ENCODE measurements at regions not wholly inside any gene's neighbourhood (a gene's known extent, or its start where the extent isn't known, plus 50 kb on each side); places are given as distances from the start of the nearest gene placed in this dataset.

GRCh38 chr4:146071390-146071789 is 104.1 kb upstream of the LSM6 start:
- H3K4me3 Mint-ChIP-seq, result no peak overlapping the region
- CTCF ChIA-PET, result interaction anchor here (1.0 kb wide), 1 partner anchor 24 kb away, joined by 3 read pairs; no protein-coding TSS in a partner anchor
- no peak for DNase-seq

GRCh38 chr4:146063143-146063542 is 112.4 kb upstream of the LSM6 start:
- no peak for DNase-seq
- H3K4me1 Mint-ChIP-seq (ENCODE audit: low read depth), result no peaks in the 10 kb centered on the region
- no peaks in the 10 kb centered on the region for H3K9me3 Mint-ChIP-seq
- ChIA-PET POLR2A (no interaction called here), CTCF (no interaction called here)
- no peak overlapping the region for H3K4me3 Mint-ChIP-seq
- intact Hi-C loops (cut with micrococcal nuclease), result no loop called here
- peaks cover 11% of the 10 kb centered on the region for H3K27me3 Mint-ChIP-seq
- no peaks in the 10 kb centered on the region for H3K36me3 Mint-ChIP-seq
- no peak overlapping the region for H3K27ac Mint-ChIP-seq

More at GRCh38 chr4:146071390-146071789, 104.1 kb upstream of the LSM6 start:
- Mint-ChIP-seq H3K27me3 (peaks cover 3% of the 10 kb centered on the region), H3K9me3 (no peaks in the 10 kb centered on the region), H3K36me3 (no peaks in the 10 kb centered on the region), H3K27ac (no peak overlapping the region), H3K4me1 (ENCODE audit: low read depth) (no peaks in the 10 kb centered on the region)
- POLR2A ChIA-PET, result no interaction called here
- intact Hi-C loops (cut with micrococcal nuclease), result no loop called here

- CTCF ChIA-PET, result interaction anchor here (0.5 kb wide), 1 partner anchor 121 kb away, joined by 6 read pairs; no protein-coding TSS in a partner anchor
- no peaks in the 10 kb centered on the region for H3K9me3 Mint-ChIP-seq
- H3K36me3 Mint-ChIP-seq, result no peaks in the 10 kb centered on the region
- DNase-seq, result no peak
- peaks cover 11% of the 10 kb centered on the region for H3K27me3 Mint-ChIP-seq
- no peak overlapping the region for H3K27ac Mint-ChIP-seq
- POLR2A ChIA-PET, result no interaction called here
- no peaks in the 10 kb centered on the region for H3K4me1 Mint-ChIP-seq (ENCODE audit: low read depth)
- H3K4me3 Mint-ChIP-seq, result no peak overlapping the region
- intact Hi-C loops (cut with micrococcal nuclease), result no loop called here
These were observed 113.2 kb upstream of the LSM6 start for GRCh38 chr4:146062340-146062739.

GRCh38 chr4:146061610-146062334 is 113.7 kb upstream of the LSM6 start:
- Mint-ChIP-seq H3K9me3 (no peaks in the 10 kb centered on the region), H3K36me3 (no peaks in the 10 kb centered on the region), H3K27me3 (peaks cover 11% of the 10 kb centered on the region), H3K4me3 (no peak overlapping the region), H3K4me1 (ENCODE audit: low read depth) (no peaks in the 10 kb centered on the region), H3K27ac (no peak overlapping the region)
- no peak for DNase-seq
- ChIA-PET POLR2A (no interaction called here), CTCF (interaction anchor here (0.5 kb wide), 1 partner anchor 122 kb away, joined by 6 read pairs; no protein-coding TSS in a partner anchor)
- intact Hi-C loops (cut with micrococcal nuclease), result no loop called here

- intact Hi-C loops (cut with micrococcal nuclease), result no loop called here
- Mint-ChIP-seq H3K4me3 (no peak overlapping the region), H3K27ac (no peak overlapping the region), H3K9me3 (no peaks in the 10 kb centered on the region), H3K4me1 (ENCODE audit: low read depth) (no peaks in the 10 kb centered on the region), H3K36me3 (no peaks in the 10 kb centered on the region), H3K27me3 (peaks cover 11% of the 10 kb centered on the region)
- ChIA-PET POLR2A (no interaction called here), CTCF (interaction anchor here (1.3 kb wide), 1 partner anchor 34 kb away, joined by 3 read pairs; no protein-coding TSS in a partner anchor)
- DNase-seq, result no peak
These were observed 115.7 kb upstream of the LSM6 start for GRCh38 chr4:146059865-146060264.

GRCh38 chr4:146059151-146059550 is 116.4 kb upstream of the LSM6 start:
- Mint-ChIP-seq H3K9me3 (no peaks in the 10 kb centered on the region), H3K4me3 (no peak overlapping the region), H3K27ac (no peak overlapping the region), H3K27me3 (peaks cover 10% of the 10 kb centered on the region), H3K4me1 (ENCODE audit: low read depth) (no peaks in the 10 kb centered on the region), H3K36me3 (no peaks in the 10 kb centered on the region)
- DNase-seq, result no peak
- CTCF ChIA-PET, result interaction anchor here (1.3 kb wide), 1 partner anchor 35 kb away, joined by 3 read pairs; no protein-coding TSS in a partner anchor
- intact Hi-C loops (cut with micrococcal nuclease), result no loop called here
- POLR2A ChIA-PET, result no interaction called here

GRCh38 chr4:146058531-146058930 is 117.0 kb upstream of the LSM6 start:
- CTCF ChIA-PET, result no interaction called here
- POLR2A ChIA-PET, result no interaction called here
- no peak overlapping the region for H3K4me3 Mint-ChIP-seq
- peaks cover 7% of the 10 kb centered on the region for H3K27me3 Mint-ChIP-seq
- no peaks in the 10 kb centered on the region for H3K4me1 Mint-ChIP-seq (ENCODE audit: low read depth)
- DNase-seq, result no peak
- H3K36me3 Mint-ChIP-seq, result no peaks in the 10 kb centered on the region
- intact Hi-C loops (cut with micrococcal nuclease), result no loop called here
- H3K27ac Mint-ChIP-seq, result no peak overlapping the region
- H3K9me3 Mint-ChIP-seq, result no peaks in the 10 kb centered on the region

GRCh38 chr4:146054676-146055075 is 116.1 kb upstream of the ZNF827 start:
- Mint-ChIP-seq H3K9me3 (no peaks in the 10 kb centered on the region), H3K27ac (no peak overlapping the region), H3K27me3 (no peaks in the 10 kb centered on the region), H3K4me3 (no peak overlapping the region), H3K36me3 (no peaks in the 10 kb centered on the region), H3K4me1 (ENCODE audit: low read depth) (no peaks in the 10 kb centered on the region)
- intact Hi-C loops (cut with micrococcal nuclease), result no loop called here
- DNase-seq, result no peak
- CTCF ChIA-PET, result interaction anchor here (1.3 kb wide), 1 partner anchor 186 kb away, joined by 3 read pairs; no protein-coding TSS in a partner anchor
- POLR2A ChIA-PET, result no interaction called here

- H3K9me3 Mint-ChIP-seq, result no peaks in the 10 kb centered on the region
- H3K27ac Mint-ChIP-seq, result no peak overlapping the region
- intact Hi-C loops (cut with micrococcal nuclease), result no loop called here
- DNase-seq, result no peak
- POLR2A ChIA-PET, result no interaction called here
- no peaks in the 10 kb centered on the region for H3K27me3 Mint-ChIP-seq
- CTCF ChIA-PET, result interaction anchor here (0.6 kb wide), 1 partner anchor 87 kb away, joined by 3 read pairs; no protein-coding TSS in a partner anchor
- no peaks in the 10 kb centered on the region for H3K4me1 Mint-ChIP-seq (ENCODE audit: low read depth)
- no peak overlapping the region for H3K4me3 Mint-ChIP-seq
- no peaks in the 10 kb centered on the region for H3K36me3 Mint-ChIP-seq
These were observed 115.3 kb upstream of the ZNF827 start for GRCh38 chr4:146053891-146054290.

GRCh38 chr4:146051728-146052391 is 113.2 kb upstream of the ZNF827 start:
- intact Hi-C loops (cut with micrococcal nuclease), result no loop called here
- H3K27me3 Mint-ChIP-seq, result peaks cover 5% of the 10 kb centered on the region
- H3K4me1 Mint-ChIP-seq (ENCODE audit: low read depth), result no peaks in the 10 kb centered on the region
- H3K4me3 Mint-ChIP-seq, result no peak overlapping the region
- no peaks in the 10 kb centered on the region for H3K9me3 Mint-ChIP-seq
- H3K27ac Mint-ChIP-seq, result no peak overlapping the region
- ChIA-PET CTCF (interaction anchor here (1.1 kb wide), 1 partner anchor 43 kb away, joined by 4 read pairs; no protein-coding TSS in a partner anchor), POLR2A (no interaction called here)
- no peak for DNase-seq
- H3K36me3 Mint-ChIP-seq, result no peaks in the 10 kb centered on the region

GRCh38 chr4:146051223-146051622 is 112.6 kb upstream of the ZNF827 start:
- intact Hi-C loops (cut with micrococcal nuclease), result no loop called here
- ChIA-PET POLR2A (no interaction called here), CTCF (interaction anchor here (1.1 kb wide), 1 partner anchor 44 kb away, joined by 4 read pairs; no protein-coding TSS in a partner anchor)
- Mint-ChIP-seq H3K36me3 (no peaks in the 10 kb centered on the region), H3K27me3 (peaks cover 10% of the 10 kb centered on the region), H3K9me3 (no peaks in the 10 kb centered on the region), H3K4me1 (ENCODE audit: low read depth) (no peaks in the 10 kb centered on the region), H3K27ac (no peak overlapping the region), H3K4me3 (no peak overlapping the region)
- DNase-seq, result no peak

GRCh38 chr4:146049802-146050201 is 111.2 kb upstream of the ZNF827 start:
- CTCF ChIA-PET, result no interaction called here
- H3K27me3 Mint-ChIP-seq, result peaks cover 13% of the 10 kb centered on the region
- H3K27ac Mint-ChIP-seq, result no peak overlapping the region
- DNase-seq, result no peak
- no peak overlapping the region for H3K4me3 Mint-ChIP-seq
- H3K9me3 Mint-ChIP-seq, result no peaks in the 10 kb centered on the region
- intact Hi-C loops (cut with micrococcal nuclease), result no loop called here
- H3K4me1 Mint-ChIP-seq (ENCODE audit: low read depth), result no peaks in the 10 kb centered on the region
- no peaks in the 10 kb centered on the region for H3K36me3 Mint-ChIP-seq
- POLR2A ChIA-PET, result no interaction called here

Measured in activated CD4-positive, alpha-beta memory T cell treated with anti-CD3 and anti-CD28 coated beads for 36 hours (primary cell).